PFSK-1 (cell line): ENCODE measurements at regions not wholly inside any gene's neighbourhood (a gene's known extent, or its start where the extent isn't known, plus 50 kb on each side); places are given as distances from the start of the nearest gene placed in this dataset.

ENCODE experiments used
- FOXP2 ChIP-seq: optimal IDR thresholded peaks from 2 replicates; pipeline ENCODE3; 2011; ENCODE audit warnings: borderline replicate concordance, control low read depth, inconsistent platforms; ENCODE audit not compliant: insufficient read depth; ENCODE audit errors: extremely low read length, extremely low read depth
- POLR2AphosphoS5 ChIP-seq: IDR thresholded peaks from 2 replicates; pipeline ENCODE4 v1.6.1; 2012; ENCODE audit warnings: low read depth, mild to moderate bottlenecking, control low read depth, low read length, moderate library complexity
- REST ChIP-seq, 2 experiments: IDR thresholded peaks; 2 replicates each; pipeline versions ENCODE4 v1.6.1 to v1.8.0; 2011 to 2012; ENCODE audit warnings: low read depth in 2 of 2, low read length in 2 of 2, control low read depth in 1 of 2, inconsistent platforms in 1 of 2, mild to moderate bottlenecking in 1 of 2, moderate library complexity in 1 of 2; ENCODE audit not compliant: insufficient read depth in 1 of 2
- SIN3A ChIP-seq: IDR thresholded peaks from 2 replicates; pipeline ENCODE4 v1.6.1; 2012; ENCODE audit warnings: mild to moderate bottlenecking, low read length, moderate library complexity, borderline replicate concordance; ENCODE audit not compliant: insufficient read depth
- TAF1 ChIP-seq: IDR thresholded peaks from 2 replicates; pipeline ENCODE4 v1.6.1; 2012; ENCODE audit warnings: low read length, control low read depth, borderline replicate concordance; ENCODE audit not compliant: insufficient read depth

DNA sequence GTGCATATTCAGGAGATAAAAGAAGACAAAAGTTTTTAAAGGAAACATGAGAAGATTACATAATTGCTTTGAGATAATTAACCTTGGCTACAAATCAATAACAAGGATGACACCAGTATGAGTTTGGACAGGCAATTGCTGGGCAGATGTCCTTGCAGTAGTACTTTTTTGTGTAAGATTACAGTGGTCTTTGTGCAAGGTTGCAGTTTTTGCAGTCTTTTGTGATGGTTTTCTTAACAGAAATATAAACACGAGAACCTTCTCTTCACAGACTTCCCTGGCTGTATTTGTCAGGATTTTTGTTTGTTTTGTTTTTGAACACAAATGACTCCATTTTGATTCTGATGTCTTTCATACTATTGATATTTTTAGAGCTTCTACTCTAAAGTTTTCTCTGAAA is 128.3 kb upstream of the ALCAM start:
- TF ChIP-seq FOXP2 (no peak), POLR2AphosphoS5 (no peak), REST (IDR thresholded peaks at IDR 0.05; ENCODE audit: insufficient read depth in 1 of 2, low read depth in 2 of 2, low read length in 2 of 2) (no peak), SIN3A (no peak), TAF1 (no peak)

GRCh38 chr3:105243076-105243475 is 123.6 kb upstream of the ALCAM start:
- TF ChIP-seq FOXP2, result no peak
- TF ChIP-seq SIN3A, result no peak
- TF ChIP-seq TAF1, result no peak
- no peak for TF ChIP-seq REST (IDR thresholded peaks at IDR 0.05; ENCODE audit: insufficient read depth in 1 of 2, low read depth in 2 of 2, low read length in 2 of 2)

GRCh38 chr3:105246536-105246935 is 120.2 kb upstream of the ALCAM start:
- TF ChIP-seq TAF1 (no peak), FOXP2 (no peak)

- TF ChIP-seq REST (IDR thresholded peaks at IDR 0.05; ENCODE audit: insufficient read depth in 1 of 2, low read depth in 2 of 2, low read length in 2 of 2) (no peak), POLR2AphosphoS5 (no peak), FOXP2 (no peak), TAF1 (no peak), SIN3A (no peak)
Measured at GRCh38 chr3:105253225-105253624, 113.5 kb upstream of the ALCAM start.

GRCh38 chr3:105254154-105254553 is 112.6 kb upstream of the ALCAM start:
- TF ChIP-seq REST (IDR thresholded peaks at IDR 0.05; ENCODE audit: insufficient read depth in 1 of 2, low read depth in 2 of 2, low read length in 2 of 2) (no peak), POLR2AphosphoS5 (no peak), FOXP2 (no peak)

DNA sequence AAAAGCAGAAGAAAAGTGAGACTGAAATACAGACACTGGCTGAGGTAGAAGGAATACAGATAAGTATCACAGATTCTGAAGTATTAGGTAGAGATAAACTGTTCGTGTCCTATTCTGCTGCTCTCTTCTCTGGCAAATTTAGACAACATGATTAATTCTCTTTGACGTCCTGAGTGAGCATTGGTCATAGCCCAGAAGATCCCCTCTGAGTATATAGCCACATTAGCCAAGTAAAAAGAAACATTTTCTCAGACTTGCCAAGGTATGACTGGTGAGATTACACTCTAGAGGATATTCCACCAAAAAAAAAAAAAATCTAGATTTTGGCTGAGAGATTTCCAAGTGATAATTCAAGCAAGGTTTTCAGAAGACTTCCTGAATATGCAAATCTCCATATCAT is 111.4 kb upstream of the ALCAM start:
- no peak for TF ChIP-seq FOXP2
- TF ChIP-seq SIN3A, result no peak
- TF ChIP-seq TAF1, result no peak
- no peak for TF ChIP-seq REST (IDR thresholded peaks at IDR 0.05; ENCODE audit: insufficient read depth in 1 of 2, low read depth in 2 of 2, low read length in 2 of 2)
- no peak for TF ChIP-seq POLR2AphosphoS5
